NCI-H526 treated with DMSO at 0.1 percent for 48 hours (cell line): ENCODE measurements at regions not wholly inside any gene's neighbourhood (a gene's known extent, or its start where the extent isn't known, plus 50 kb on each side); places are given as distances from the start of the nearest gene placed in this dataset.
"Not testable (repeated sequence)": the region's sequence is repeated elsewhere in the genome, so short reads cannot be mapped to it uniquely, and the experiment has no call there.

Experiments used
- DNase-seq: peaks from one replicate; lab custom pipeline; 2025; lab: John Stamatoyannopoulos, UW

DNA sequence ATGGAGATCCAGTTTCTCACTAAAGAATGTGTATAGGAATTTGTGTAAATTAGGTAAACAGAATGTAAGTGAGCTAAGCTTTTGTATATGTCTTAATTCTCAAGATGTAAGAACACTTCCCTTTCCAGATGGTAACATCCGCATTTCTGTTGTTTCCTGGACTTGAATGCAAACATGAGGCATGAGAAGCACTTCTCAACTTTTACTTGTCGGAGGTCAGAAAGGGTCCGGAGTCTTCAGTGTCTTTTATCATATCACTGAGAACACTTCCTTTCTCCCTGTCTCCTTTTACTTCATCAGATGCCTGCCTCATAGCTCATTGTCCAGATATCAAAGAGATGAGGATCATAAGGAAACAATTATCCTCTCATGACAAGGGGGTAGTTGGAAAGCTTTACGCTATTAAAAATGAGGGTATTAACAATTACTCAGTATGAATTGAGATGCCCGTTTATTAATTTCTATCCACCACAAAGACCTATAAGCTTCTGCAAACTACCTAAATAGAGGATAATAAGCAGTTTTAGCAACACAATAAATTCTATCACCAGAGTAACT, 214.1 kb upstream of the FLRT2 start:
- no peak for DNase-seq

DNA sequence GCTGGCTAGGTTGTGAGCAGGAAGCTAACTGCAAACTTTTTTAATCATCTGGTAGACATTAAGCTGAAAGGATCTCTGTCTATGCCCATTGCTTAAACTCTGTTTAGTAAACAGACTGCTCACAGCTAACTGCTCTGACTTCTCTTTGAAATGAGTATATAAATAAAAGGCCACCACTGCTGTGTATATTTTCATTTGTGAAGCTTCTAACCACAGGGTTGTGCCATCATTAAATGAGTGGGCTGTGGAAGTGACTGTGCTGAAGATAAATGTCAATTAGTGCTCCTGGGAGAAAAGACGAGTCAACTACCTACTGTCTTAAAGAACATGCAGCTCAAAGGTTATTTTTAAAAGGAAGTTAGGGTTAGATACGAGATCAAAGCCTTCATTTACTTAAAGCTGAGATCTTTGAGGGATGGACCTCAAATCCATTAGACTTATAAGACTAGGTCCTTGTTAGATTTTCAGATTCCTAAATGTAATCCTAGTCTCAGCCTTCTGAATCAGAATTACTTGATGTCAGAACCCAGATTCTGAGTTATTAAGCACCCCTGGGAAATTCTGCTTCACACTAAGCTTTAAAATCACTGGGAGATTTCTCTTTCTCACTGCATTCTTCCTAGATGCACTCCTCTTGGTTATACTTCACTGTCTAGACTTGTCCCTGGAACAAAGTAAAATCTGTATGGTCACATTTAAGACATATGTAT, 213.1 kb upstream of the FLRT2 start:
- no peak for DNase-seq

DNA sequence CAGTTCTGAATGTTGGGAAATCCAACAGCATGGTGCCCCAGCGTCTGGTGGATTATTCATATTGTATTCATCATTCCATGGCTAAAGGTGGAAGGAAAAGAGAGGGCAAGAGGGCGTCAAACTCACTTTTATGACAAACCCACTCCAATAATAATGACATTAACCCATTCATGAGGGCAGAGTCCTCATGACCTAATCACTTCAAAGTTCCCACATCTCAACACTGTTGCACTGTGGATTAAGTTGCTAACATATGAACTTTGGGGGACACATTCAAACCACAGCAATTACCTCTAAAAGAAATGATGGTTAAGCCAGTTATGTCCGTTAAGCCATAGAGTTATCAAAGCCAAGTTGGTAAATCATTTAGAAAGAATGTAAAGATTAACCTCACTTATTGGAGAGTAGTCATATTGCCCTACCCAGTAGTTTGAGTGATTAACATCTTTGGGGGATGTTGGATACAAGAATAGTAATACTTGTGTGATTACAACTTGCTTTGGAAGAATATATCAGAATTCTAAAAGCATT, 212.4 kb upstream of the FLRT2 start:
- no peak for DNase-seq

DNA sequence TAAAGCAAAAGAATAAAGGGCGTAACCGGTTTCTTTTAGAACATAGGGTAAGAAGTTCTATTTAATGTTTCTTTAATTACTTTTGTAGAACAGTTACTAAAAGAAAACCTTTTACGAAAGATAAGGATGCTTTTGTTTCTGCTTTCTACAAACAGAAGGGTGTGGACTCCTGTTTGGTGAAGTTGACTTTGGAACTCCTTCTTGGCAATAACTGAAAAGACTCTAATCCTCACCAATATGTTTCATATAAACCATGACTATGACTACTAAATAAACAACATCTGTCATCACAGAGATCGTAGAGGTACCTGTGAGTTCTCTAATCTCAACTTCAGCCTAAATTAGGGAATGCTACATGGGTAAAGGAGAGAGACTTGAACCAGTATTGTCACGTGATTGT, 210.8 kb upstream of the FLRT2 start:
- no peak for DNase-seq

GRCh38 chr14:85319998-85320630, 209.8 kb upstream of the FLRT2 start:
- no peak for DNase-seq

DNA sequence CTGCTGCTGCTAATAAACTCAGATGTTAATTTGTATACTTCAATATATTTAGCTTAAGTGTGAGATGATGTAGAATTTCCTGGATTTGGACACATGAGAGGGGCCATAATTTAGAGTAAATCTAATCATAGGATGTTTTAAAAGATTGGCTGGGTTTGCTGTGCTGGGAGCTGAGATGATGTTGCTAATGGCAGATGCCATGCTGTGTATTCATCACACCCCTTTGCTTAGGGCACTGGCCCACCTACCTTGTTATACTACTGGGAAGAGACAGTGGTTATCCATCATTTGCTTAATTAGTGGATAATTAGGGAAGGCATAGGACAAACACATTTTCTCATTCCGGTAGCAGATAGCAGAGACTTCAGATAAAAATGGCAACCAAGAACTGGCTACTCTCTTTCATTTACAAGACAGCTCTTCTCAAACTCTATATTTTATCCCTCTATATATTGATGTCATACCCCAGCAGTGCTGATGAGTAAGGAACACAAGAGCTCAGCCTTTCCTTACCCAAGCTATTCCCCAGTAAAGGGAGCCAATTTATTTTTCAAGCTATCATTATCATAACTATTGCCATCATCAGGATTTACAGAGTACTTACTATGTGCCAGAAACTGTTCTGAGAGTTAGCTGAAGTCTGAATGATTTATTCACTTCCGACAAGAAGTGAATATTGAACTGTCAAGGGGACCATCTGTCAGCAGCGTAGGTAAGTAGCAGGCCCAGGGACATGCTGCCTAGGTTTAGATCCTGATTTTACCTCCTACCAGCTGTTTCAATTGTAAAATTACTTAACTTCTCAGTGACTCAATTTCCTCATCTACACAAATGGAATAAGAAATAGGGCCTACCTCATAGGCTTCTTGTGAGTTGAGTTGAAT, 204.6 kb upstream of the FLRT2 start:
- DNase-seq: no peak

DNA sequence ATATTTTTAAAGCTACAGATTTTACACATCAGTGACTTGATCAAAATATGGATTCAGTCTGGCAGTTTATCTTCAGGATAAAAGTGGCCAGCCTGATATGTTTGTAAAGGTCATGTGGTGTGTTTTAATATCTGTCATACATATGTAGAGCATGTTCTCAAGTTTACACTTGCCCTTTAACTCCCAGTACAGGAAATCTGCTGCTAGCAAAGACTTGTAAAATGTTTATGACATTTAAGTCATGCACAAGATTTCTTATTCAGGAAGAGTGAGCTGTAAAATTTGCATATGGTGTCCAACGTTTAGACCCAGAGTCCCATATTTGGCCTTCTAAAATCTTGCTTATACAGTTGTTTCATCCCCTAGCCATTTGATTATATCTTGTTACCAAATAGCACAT, 197.5 kb upstream of the FLRT2 start:
- DNase-seq: no peak

- no peak for DNase-seq
Measured at GRCh38 chr14:85333313-85333712, 196.6 kb upstream of the FLRT2 start.

DNA sequence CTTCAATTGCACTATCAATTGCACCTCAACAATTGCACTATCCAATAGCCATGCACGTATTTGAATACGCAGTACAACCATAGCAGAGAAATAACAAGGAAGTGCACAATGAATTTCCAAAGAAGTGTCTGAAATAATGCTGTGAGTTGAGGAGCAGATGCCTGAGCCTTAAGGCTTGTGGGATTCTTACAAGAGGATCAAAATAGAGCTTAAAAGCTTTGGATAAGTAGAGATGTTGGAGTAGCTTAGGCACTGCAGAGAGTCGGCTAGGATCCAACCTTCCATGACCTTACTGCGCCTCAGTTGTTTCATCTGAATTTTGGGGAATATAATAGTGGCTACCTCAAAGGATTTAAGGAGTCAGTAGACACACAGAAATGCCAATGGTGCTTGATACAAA, 196.1 kb upstream of the FLRT2 start:
- DNase-seq: no peak

GRCh38 chr14:85334316-85334715, 195.6 kb upstream of the FLRT2 start:
- DNase-seq: no peak

- DNase-seq: no peak
Measured at GRCh38 chr14:85336257-85336656, 193.7 kb upstream of the FLRT2 start.

DNA sequence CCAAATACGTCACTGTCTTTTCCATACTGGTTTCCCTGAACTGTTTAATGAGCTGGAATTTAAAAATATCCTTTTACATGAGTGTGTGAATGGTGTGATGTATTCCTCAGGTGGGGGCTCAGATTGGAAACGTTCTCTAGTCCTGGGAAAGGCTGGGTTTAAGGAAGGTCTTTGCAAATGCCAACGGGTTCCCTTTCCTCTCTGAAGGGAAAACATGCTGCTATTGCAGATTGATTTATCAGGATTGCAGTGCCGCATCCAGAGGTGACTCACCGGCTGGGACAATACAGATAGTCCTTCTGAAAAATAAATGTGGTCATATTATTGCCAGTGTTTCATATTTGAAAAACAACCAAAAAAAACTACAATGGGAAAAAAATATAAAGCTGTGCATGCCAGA, 193.1 kb upstream of the FLRT2 start:
- DNase-seq: no peak

DNA sequence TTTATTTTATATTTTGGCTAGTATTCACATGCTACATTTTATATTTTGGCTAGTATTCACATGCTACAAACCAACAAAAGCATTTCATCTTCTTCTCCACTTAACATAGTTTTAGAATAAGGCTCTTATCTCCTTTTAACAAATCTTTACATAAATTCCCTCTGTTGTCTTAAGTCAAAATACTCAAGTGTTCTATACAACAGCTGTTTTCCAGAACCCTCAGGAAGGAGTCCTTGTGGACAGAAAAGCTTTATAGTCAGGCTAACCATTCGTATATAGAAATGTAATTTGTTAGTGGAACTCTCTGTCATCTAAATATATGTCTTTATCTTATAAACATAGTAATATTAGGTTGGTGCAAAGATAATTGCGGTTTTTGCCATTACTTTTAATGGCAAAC, 191.0 kb upstream of the FLRT2 start:
- DNase-seq: no peak

DNA sequence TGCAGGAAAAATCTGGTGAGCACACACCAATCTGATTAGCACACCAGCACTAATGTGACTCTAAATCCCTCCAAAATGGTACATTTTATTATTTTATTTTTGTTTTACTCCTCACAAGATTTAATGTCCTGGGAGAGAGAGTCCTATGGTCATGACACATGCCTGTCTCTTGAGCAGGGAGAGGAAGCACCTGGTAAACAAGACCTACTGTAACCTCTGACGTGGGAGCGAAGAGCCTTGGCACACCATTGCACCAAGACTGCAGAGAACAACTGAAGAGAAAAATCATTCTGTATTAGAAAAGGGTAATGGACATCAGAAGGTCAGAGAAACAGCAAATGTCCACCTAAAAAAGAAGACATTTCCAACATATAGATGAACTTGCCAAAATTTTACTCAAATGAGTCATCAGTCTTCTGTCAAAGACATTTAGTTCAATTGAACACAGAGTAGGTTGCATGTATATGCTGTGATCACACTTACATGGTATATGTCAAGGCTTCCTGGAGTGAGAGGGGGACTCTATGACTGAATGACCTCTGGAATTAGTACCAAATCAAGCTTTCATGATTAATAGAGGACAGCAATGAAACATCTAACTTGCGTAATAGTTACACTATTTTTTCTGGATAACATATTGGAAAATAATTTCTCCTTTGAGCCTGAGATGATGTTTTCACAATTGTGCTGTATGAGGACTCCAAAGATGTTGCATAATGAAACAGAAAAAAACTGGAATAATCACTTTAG, 186.9 kb upstream of the FLRT2 start:
- DNase-seq: no peak

DNA sequence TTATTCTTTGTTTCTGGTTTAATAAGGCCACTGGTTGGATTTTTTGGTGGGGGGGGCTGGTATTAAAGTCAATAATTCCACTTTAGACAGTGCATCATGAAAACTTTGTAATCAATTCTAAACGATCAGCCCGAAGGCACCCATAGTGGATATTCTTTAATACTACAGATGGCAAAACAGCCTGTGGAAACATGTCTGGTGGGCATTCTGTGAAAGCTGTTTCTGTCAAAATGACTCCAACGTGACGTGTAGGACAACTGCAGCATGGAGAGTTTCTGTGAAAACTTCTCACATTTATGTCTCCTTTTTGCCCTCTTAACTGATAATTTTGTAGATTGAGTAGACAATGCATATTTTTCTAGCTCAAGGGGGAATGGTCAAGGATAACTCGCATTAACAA, 185.8 kb upstream of the FLRT2 start:
- no peak for DNase-seq

DNA sequence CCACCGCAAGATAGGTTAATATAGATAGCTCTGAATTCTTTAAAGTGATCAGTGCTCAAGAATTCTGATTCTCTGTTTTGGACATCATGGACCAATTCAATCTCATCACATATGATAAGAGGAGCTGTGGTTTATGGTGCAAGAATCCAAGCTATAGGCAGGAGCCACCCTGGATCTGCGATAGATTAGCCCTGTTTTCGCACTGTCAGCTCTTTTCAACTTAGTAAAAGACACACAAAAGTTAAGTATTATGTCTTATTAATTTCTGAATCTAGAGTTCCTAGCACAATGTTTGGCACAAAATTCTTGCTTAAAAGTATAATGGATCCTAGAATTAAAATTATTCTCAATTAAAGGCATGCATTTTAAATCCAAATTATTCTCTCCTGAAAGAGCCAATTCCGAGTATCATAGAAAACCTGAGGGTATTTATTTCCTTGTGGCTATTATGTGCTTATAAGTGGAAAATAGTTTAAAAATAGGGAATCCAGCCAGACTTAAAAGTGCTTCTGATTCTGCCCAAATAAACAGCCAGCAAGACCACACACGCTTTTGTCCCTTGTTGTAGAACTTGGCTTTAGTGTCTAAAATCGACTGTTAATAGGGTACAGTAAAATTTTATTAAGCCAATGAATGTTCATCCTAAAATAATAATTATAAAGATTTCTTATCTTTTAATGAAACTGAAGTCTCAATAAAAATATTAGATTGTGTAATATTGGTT, 184.9 kb upstream of the FLRT2 start:
- no peak for DNase-seq

- DNase-seq: no peak
Measured at GRCh38 chr14:85350667-85351066, 179.3 kb upstream of the FLRT2 start.

DNA sequence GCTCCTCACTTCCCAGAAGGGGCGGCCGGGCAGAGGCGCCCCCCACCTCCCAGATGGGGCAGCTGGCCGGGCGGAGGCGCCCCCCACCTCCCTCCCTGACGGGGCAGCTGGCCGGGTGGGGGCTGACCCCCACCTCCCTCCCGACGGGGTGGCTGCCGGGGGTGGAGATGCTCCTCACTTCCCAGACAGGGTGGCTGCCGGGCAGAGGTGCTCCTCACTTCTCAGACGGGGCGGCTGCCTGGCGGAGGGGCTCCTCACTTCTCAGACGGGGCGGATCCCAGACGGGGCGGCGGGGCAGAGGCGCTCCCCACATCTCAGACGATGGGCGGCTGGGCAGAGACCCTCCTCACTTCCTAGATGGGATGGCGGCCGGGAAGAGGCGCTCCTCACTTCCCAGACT, 177.4 kb upstream of the FLRT2 start:
- DNase-seq: not testable (repeated sequence)

- DNase-seq: no peak
Measured at GRCh38 chr14:85357120-85357519, 172.8 kb upstream of the FLRT2 start.

- no peak for DNase-seq
Measured at GRCh38 chr14:85358136-85358785, 171.7 kb upstream of the FLRT2 start.

GRCh38 chr14:85359505-85359904, 170.4 kb upstream of the FLRT2 start:
- DNase-seq: no peak
